ENCODE measurements at regions not wholly inside any gene's neighbourhood (a gene's known extent, or its start where the extent isn't known, plus 50 kb on each side); places are given as distances from the start of the nearest gene placed in this dataset.
A peak's percentile ranks its signal among the peaks of the same experiment; 100 is the strongest.

DNA sequence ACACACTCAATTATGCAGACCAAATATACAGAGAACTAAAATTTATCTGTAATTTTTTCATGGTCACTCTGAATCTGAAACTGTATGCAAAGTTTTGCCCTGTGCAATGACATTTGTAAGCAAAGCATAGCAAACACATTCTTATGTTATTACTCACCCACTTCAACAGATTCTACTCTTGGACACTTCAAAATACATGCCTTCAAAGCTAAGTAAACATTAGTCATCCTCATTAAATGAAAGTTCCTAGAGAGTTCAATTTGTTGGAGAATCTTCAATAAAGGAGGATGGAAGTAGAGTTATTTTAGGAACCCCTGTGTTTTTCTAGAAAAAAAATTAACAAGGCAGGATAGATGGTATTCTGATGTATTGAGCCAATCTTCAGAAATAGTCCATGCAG, 639.7 kb upstream of the C9orf72 start (continued):
- TF ChIP-seq KLF13 (CRISPR knock-in tag; IDR thresholded peaks at IDR 0.05) (no peak), IRF2 (CRISPR knock-in tag; IDR thresholded peaks at IDR 0.05) (no peak), GABPB1 (CRISPR knock-in tag; IDR thresholded peaks at IDR 0.05) (no peak), ZSCAN12 (CRISPR knock-in tag; IDR thresholded peaks at IDR 0.05) (no peak), DR1 (CRISPR knock-in tag; IDR thresholded peaks at IDR 0.05) (no peak), ZNF121 (CRISPR knock-in tag; IDR thresholded peaks at IDR 0.05) (no peak), ZNF367 (CRISPR knock-in tag; IDR thresholded peaks at IDR 0.05; ENCODE audit: borderline replicate concordance) (no peak), ZNF761 (CRISPR knock-in tag; conservative IDR thresholded peaks at IDR 0.05) (no peak), ZNF382 (CRISPR knock-in tag; IDR thresholded peaks at IDR 0.05; ENCODE audit: borderline replicate concordance) (no peak), ZNF44 (CRISPR knock-in tag; IDR thresholded peaks at IDR 0.05) (no peak), SMYD3 (CRISPR knock-in tag; IDR thresholded peaks at IDR 0.05) (no peak), MZF1 (CRISPR knock-in tag; IDR thresholded peaks at IDR 0.05; ENCODE audit: borderline replicate concordance) (no peak), ZNF136 (CRISPR knock-in tag; IDR thresholded peaks at IDR 0.05; ENCODE audit: low read depth) (no peak), ZNF564 (CRISPR knock-in tag; IDR thresholded peaks at IDR 0.05) (no peak), FOXA1 (IDR thresholded peaks at IDR 0.05) (no peak), FOXA1 (CRISPR knock-in tag; IDR thresholded peaks at IDR 0.05) (peak; percentile 63; the same call in 1 of the 2 replicates), NAIF1 (CRISPR knock-in tag; IDR thresholded peaks at IDR 0.05; ENCODE audit: borderline replicate concordance) (no peak)
- TF ChIP-seq, protein P1, sequence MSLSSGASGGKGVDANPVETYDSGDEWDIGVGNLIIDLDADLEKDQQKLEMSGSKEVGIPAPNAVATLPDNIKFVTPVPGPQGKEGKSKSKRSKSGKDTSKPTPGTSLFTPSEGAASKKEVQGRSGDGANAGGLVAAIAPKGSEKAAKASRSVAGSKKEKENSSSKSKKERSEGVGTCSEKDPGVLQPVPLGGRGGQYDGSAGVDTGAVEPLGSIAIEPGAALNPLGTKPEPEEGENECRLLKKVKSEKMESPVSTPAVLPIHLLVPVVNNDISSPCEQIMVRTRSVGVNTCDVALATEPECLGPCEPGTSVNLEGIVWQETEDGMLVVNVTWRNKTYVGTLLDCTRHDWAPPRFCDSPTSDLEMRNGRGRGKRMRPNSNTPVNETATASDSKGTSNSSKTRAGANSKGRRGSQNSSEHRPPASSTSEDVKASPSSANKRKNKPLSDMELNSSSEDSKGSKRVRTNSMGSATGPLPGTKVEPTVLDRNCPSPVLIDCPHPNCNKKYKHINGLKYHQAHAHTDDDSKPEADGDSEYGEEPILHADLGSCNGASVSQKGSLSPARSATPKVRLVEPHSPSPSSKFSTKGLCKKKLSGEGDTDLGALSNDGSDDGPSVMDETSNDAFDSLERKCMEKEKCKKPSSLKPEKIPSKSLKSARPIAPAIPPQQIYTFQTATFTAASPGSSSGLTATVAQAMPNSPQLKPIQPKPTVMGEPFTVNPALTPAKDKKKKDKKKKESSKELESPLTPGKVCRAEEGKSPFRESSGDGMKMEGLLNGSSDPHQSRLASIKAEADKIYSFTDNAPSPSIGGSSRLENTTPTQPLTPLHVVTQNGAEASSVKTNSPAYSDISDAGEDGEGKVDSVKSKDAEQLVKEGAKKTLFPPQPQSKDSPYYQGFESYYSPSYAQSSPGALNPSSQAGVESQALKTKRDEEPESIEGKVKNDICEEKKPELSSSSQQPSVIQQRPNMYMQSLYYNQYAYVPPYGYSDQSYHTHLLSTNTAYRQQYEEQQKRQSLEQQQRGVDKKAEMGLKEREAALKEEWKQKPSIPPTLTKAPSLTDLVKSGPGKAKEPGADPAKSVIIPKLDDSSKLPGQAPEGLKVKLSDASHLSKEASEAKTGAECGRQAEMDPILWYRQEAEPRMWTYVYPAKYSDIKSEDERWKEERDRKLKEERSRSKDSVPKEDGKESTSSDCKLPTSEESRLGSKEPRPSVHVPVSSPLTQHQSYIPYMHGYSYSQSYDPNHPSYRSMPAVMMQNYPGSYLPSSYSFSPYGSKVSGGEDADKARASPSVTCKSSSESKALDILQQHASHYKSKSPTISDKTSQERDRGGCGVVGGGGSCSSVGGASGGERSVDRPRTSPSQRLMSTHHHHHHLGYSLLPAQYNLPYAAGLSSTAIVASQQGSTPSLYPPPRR (CRISPR knock-in tag; IDR thresholded peaks at IDR 0.05; ENCODE audit: borderline replicate concordance) = no peak
- TF ChIP-seq, protein P2, sequence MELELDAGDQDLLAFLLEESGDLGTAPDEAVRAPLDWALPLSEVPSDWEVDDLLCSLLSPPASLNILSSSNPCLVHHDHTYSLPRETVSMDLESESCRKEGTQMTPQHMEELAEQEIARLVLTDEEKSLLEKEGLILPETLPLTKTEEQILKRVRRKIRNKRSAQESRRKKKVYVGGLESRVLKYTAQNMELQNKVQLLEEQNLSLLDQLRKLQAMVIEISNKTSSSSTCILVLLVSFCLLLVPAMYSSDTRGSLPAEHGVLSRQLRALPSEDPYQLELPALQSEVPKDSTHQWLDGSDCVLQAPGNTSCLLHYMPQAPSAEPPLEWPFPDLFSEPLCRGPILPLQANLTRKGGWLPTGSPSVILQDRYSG (CRISPR knock-in tag; IDR thresholded peaks at IDR 0.05) = no peak
- TF ChIP-seq, protein P3, sequence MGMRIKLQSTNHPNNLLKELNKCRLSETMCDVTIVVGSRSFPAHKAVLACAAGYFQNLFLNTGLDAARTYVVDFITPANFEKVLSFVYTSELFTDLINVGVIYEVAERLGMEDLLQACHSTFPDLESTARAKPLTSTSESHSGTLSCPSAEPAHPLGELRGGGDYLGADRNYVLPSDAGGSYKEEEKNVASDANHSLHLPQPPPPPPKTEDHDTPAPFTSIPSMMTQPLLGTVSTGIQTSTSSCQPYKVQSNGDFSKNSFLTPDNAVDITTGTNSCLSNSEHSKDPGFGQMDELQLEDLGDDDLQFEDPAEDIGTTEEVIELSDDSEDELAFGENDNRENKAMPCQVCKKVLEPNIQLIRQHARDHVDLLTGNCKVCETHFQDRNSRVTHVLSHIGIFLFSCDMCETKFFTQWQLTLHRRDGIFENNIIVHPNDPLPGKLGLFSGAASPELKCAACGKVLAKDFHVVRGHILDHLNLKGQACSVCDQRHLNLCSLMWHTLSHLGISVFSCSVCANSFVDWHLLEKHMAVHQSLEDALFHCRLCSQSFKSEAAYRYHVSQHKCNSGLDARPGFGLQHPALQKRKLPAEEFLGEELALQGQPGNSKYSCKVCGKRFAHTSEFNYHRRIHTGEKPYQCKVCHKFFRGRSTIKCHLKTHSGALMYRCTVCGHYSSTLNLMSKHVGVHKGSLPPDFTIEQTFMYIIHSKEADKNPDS (CRISPR knock-in tag; IDR thresholded peaks at IDR 0.05) = no peak
- TF ChIP-seq, protein P4, sequence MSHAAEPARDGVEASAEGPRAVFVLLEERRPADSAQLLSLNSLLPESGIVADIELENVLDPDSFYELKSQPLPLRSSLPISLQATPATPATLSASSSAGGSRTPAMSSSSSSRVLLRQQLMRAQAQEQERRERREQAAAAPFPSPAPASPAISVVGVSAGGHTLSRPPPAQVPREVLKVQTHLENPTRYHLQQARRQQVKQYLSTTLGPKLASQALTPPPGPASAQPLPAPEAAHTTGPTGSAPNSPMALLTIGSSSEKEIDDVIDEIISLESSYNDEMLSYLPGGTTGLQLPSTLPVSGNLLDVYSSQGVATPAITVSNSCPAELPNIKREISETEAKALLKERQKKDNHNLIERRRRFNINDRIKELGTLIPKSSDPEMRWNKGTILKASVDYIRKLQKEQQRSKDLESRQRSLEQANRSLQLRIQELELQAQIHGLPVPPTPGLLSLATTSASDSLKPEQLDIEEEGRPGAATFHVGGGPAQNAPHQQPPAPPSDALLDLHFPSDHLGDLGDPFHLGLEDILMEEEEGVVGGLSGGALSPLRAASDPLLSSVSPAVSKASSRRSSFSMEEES (CRISPR knock-in tag; IDR thresholded peaks at IDR 0.05) = no peak
- TF ChIP-seq, protein P5, sequence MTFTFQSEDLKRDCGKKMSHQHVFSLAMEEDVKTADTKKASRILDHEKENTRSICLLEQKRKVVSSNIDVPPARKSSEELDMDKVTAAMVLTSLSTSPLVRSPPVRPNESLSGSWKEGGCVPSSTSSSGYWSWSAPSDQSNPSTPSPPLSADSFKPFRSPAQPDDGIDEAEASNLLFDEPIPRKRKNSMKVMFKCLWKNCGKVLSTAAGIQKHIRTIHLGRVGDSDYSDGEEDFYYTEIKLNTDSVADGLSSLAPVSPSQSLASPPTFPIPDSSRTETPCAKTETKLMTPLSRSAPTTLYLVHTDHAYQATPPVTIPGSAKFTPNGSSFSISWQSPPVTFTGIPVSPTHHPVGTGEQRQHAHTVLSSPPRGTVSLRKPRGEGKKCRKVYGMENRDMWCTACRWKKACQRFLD (CRISPR knock-in tag; IDR thresholded peaks at IDR 0.05; ENCODE audit: borderline replicate concordance) = no peak
